HepG2 (cell line): ENCODE measurements at regions not wholly inside any gene's neighbourhood (a gene's known extent, or its start where the extent isn't known, plus 50 kb on each side); places are given as distances from the start of the nearest gene placed in this dataset.

Experiments
- ASH2L ChIP-seq: fragments of 300-600, 200-600 bp; sonication (generic); IDR thresholded peaks from 2 replicates; pipeline ENCODE4 v1.7.0; 2017; ENCODE audit warnings: low read depth, mild to moderate bottlenecking, moderate library complexity, mixed read lengths, low read length; ENCODE audit not compliant: insufficient read length
- ATF1 ChIP-seq: IDR thresholded peaks from 2 replicates; pipeline ENCODE4 v1.6.1; 2016; ENCODE audit warnings: mild to moderate bottlenecking, control low read depth
- GATA4 ChIP-seq: sonication (generic); IDR thresholded peaks from 2 replicates; pipeline ENCODE4 v1.6.1; 2016; ENCODE audit warnings: antibody characterized with exemption, low read depth, borderline replicate concordance
- MED13 ChIP-seq: sonication (generic); formaldehyde crosslinking; IDR thresholded peaks from 2 replicates; pipeline ENCODE4 v1.5.0; 2020; ENCODE audit warnings: missing genetic modification reagents
- NFE2L1 ChIP-seq: sonication (generic); formaldehyde crosslinking; IDR thresholded peaks from 2 replicates; pipeline ENCODE4 v1.4.0; 2020; ENCODE audit warnings: missing genetic modification reagents, mild to moderate bottlenecking, borderline replicate concordance
- NFIB ChIP-seq: sonication (generic); formaldehyde crosslinking; IDR thresholded peaks from 2 replicates; pipeline ENCODE4 v1.9.0; 2021; ENCODE audit warnings: missing genetic modification reagents, mild to moderate bottlenecking, borderline replicate concordance
- PHF21A ChIP-seq: sonication (generic); formaldehyde crosslinking; IDR thresholded peaks from 2 replicates; pipeline ENCODE4 v1.5.0; 2020; ENCODE audit warnings: mild to moderate bottlenecking, missing genetic modification reagents
- POGZ ChIP-seq: sonication (generic); formaldehyde crosslinking; IDR thresholded peaks from 2 replicates; pipeline ENCODE4 v1.4.0; 2020; ENCODE audit warnings: mild to moderate bottlenecking, missing genetic modification reagents
- RFXAP ChIP-seq: sonication (generic); formaldehyde crosslinking; IDR thresholded peaks from 2 replicates; pipeline ENCODE4 v1.4.0; 2020; ENCODE audit warnings: missing genetic modification reagents, borderline replicate concordance
- STAT5B ChIP-seq: sonication (generic); formaldehyde crosslinking; IDR thresholded peaks from 2 replicates; pipeline ENCODE4 v1.4.0; 2020; ENCODE audit warnings: missing genetic modification reagents
- ZFP36L1 ChIP-seq: sonication (generic); formaldehyde crosslinking; IDR thresholded peaks from 2 replicates; pipeline ENCODE4 v1.8.0; 2022; ENCODE audit warnings: mild to moderate bottlenecking, missing genetic modification reagents, moderate library complexity
- ZFP82 ChIP-seq: sonication (generic); formaldehyde crosslinking; IDR thresholded peaks from 2 replicates; pipeline ENCODE4 v1.5.1; 2020; ENCODE audit warnings: mild to moderate bottlenecking, missing genetic modification reagents, borderline replicate concordance
- ZNF296 ChIP-seq: sonication (generic); formaldehyde crosslinking; conservative IDR thresholded peaks from 2 replicates; pipeline ENCODE4 v1.5.0; 2020; ENCODE audit warnings: mild to moderate bottlenecking, missing genetic modification reagents
- ZNF484 ChIP-seq: sonication (generic); formaldehyde crosslinking; IDR thresholded peaks from 2 replicates; pipeline ENCODE4 v1.5.1; 2020; ENCODE audit warnings: mild to moderate bottlenecking, low read depth, missing genetic modification reagents, borderline replicate concordance
- ZZZ3 ChIP-seq: sonication (generic); formaldehyde crosslinking; IDR thresholded peaks from 2 replicates; pipeline ENCODE4 v1.4.0; 2020; ENCODE audit warnings: missing genetic modification reagents, mild to moderate bottlenecking, borderline replicate concordance
- TF ChIP-seq, protein P1 (sequence below): sonication (generic); formaldehyde crosslinking; IDR thresholded peaks from 2 replicates; pipeline ENCODE4 v1.9.0; 2022; ENCODE audit warnings: missing genetic modification reagents, mild to moderate bottlenecking, borderline replicate concordance
- TF ChIP-seq, protein P2 (sequence below): sonication (generic); formaldehyde crosslinking; IDR thresholded peaks from 2 replicates; pipeline ENCODE4 v1.4.0; 2020; ENCODE audit warnings: low read depth, mild to moderate bottlenecking, missing genetic modification reagents
- TF ChIP-seq, protein P3 (sequence below): sonication (generic); formaldehyde crosslinking; IDR thresholded peaks from 2 replicates; pipeline ENCODE4 v1.9.0; 2021; ENCODE audit warnings: missing genetic modification reagents, borderline replicate concordance
- TF ChIP-seq, protein P4 (sequence below): sonication (generic); formaldehyde crosslinking; IDR thresholded peaks from 2 replicates; pipeline ENCODE4 v1.4.0; 2020; ENCODE audit warnings: mild to moderate bottlenecking, missing genetic modification reagents
- TF ChIP-seq, protein P5 (sequence below): IDR thresholded peaks from 2 replicates; pipeline ENCODE4 v1.6.1; 2016; ENCODE audit warnings: missing genetic modification reagents, missing compliant biosample characterization
- TF ChIP-seq, protein P6 (sequence below): sonication (generic); formaldehyde crosslinking; IDR thresholded peaks from 2 replicates; pipeline ENCODE4 v1.8.0; 2022; ENCODE audit warnings: mild to moderate bottlenecking, missing genetic modification reagents, moderate library complexity

DNA sequence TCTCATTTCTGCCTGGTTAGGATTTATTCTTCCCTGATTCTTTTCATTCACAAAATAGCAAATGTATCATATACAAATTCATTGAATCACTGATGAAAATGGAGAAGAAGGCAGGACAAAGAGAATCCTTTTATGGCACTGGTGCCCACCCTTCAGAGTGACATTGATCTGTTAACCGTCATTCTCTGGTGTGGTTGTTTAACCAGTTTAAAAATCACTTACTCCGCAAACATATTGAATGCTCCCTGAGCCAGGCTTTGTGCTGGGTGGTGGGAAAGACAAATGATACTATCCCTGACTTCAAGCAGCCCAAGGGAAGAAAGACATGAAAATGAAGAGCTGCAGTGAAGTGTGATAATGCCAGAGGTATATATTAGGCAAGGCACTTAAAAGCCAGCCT, 187.5 kb upstream of the SLC38A2 start (continued):
- TF ChIP-seq, protein P1, sequence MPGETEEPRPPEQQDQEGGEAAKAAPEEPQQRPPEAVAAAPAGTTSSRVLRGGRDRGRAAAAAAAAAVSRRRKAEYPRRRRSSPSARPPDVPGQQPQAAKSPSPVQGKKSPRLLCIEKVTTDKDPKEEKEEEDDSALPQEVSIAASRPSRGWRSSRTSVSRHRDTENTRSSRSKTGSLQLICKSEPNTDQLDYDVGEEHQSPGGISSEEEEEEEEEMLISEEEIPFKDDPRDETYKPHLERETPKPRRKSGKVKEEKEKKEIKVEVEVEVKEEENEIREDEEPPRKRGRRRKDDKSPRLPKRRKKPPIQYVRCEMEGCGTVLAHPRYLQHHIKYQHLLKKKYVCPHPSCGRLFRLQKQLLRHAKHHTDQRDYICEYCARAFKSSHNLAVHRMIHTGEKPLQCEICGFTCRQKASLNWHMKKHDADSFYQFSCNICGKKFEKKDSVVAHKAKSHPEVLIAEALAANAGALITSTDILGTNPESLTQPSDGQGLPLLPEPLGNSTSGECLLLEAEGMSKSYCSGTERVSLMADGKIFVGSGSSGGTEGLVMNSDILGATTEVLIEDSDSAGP: no peak
- TF ChIP-seq ZZZ3 (no peak), NFIB (CRISPR knock-in tag) (no peak), ZNF296 (CRISPR knock-in tag) (no peak), ZFP82 (CRISPR knock-in tag) (no peak), STAT5B (no peak), RFXAP (no peak), NFE2L1 (CRISPR knock-in tag) (no peak), ATF1 (CRISPR knock-in tag) (no peak), GATA4 (no peak), PHF21A (no peak), ASH2L (no peak), ZFP36L1 (CRISPR knock-in tag) (no peak), MED13 (CRISPR knock-in tag) (no peak), POGZ (CRISPR knock-in tag) (peak; percentile 87), ZNF484 (no peak)
- TF ChIP-seq, protein P2, sequence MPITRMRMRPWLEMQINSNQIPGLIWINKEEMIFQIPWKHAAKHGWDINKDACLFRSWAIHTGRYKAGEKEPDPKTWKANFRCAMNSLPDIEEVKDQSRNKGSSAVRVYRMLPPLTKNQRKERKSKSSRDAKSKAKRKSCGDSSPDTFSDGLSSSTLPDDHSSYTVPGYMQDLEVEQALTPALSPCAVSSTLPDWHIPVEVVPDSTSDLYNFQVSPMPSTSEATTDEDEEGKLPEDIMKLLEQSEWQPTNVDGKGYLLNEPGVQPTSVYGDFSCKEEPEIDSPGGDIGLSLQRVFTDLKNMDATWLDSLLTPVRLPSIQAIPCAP: no peak
- TF ChIP-seq, protein P3, sequence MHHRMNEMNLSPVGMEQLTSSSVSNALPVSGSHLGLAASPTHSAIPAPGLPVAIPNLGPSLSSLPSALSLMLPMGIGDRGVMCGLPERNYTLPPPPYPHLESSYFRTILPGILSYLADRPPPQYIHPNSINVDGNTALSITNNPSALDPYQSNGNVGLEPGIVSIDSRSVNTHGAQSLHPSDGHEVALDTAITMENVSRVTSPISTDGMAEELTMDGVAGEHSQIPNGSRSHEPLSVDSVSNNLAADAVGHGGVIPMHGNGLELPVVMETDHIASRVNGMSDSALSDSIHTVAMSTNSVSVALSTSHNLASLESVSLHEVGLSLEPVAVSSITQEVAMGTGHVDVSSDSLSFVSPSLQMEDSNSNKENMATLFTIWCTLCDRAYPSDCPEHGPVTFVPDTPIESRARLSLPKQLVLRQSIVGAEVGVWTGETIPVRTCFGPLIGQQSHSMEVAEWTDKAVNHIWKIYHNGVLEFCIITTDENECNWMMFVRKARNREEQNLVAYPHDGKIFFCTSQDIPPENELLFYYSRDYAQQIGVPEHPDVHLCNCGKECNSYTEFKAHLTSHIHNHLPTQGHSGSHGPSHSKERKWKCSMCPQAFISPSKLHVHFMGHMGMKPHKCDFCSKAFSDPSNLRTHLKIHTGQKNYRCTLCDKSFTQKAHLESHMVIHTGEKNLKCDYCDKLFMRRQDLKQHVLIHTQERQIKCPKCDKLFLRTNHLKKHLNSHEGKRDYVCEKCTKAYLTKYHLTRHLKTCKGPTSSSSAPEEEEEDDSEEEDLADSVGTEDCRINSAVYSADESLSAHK (CRISPR knock-in tag): no peak
- TF ChIP-seq, protein P4, sequence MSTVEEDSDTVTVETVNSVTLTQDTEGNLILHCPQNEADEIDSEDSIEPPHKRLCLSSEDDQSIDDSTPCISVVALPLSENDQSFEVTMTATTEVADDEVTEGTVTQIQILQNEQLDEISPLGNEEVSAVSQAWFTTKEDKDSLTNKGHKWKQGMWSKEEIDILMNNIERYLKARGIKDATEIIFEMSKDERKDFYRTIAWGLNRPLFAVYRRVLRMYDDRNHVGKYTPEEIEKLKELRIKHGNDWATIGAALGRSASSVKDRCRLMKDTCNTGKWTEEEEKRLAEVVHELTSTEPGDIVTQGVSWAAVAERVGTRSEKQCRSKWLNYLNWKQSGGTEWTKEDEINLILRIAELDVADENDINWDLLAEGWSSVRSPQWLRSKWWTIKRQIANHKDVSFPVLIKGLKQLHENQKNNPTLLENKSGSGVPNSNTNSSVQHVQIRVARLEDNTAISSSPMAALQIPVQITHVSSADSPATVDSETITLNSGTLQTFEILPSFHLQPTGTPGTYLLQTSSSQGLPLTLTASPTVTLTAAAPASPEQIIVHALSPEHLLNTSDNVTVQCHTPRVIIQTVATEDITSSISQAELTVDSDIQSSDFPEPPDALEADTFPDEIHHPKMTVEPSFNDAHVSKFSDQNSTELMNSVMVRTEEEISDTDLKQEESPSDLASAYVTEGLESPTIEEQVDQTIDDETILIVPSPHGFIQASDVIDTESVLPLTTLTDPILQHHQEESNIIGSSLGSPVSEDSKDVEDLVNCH: no peak
- TF ChIP-seq, protein P5, sequence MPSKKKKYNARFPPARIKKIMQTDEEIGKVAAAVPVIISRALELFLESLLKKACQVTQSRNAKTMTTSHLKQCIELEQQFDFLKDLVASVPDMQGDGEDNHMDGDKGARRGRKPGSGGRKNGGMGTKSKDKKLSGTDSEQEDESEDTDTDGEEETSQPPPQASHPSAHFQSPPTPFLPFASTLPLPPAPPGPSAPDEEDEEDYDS: no peak
- TF ChIP-seq, protein P6, sequence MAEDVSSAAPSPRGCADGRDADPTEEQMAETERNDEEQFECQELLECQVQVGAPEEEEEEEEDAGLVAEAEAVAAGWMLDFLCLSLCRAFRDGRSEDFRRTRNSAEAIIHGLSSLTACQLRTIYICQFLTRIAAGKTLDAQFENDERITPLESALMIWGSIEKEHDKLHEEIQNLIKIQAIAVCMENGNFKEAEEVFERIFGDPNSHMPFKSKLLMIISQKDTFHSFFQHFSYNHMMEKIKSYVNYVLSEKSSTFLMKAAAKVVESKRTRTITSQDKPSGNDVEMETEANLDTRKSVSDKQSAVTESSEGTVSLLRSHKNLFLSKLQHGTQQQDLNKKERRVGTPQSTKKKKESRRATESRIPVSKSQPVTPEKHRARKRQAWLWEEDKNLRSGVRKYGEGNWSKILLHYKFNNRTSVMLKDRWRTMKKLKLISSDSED (CRISPR knock-in tag): no peak
